H1 (cell line): ENCODE measurements at regions not wholly inside any gene's neighbourhood (a gene's known extent, or its start where the extent isn't known, plus 50 kb on each side); places are given as distances from the start of the nearest gene placed in this dataset.

Source experiments
- CTCF ChIA-PET: fragments of 300-600 bp; sonication (Branson Sonifier 250); formaldehyde crosslinking; loops from one replicate; lab custom pipeline; 2021; ENCODE audit not compliant: partially characterized antibody; lab: Charles Lee
- POLR2A ChIA-PET: fragments of 300-600 bp; sonication (Branson Sonifier 250); formaldehyde crosslinking; loops from one replicate; lab custom pipeline; 2021; ENCODE audit warnings: inconsistent platforms; ENCODE audit not compliant: partially characterized antibody; lab: Charles Lee
- DNase-seq, 2 experiments: peaks; one replicate each; pipeline versions ENCODE4 v3.0.0 to v3.0.0-alpha.2; 2010 to 2022; ENCODE audit warnings: low spot score in 2 of 2, low read depth in 1 of 2, mixed read lengths in 1 of 2
- FAIRE-seq: peaks from 2 replicates; lab custom pipeline; 2011; peaks lifted over from hg19 to GRCh38; lab: Jason Lieb, UNC
- H2AFZ ChIP-seq: 2 replicates; pipeline ENCODE4 v1.8.1; 2012; ENCODE audit warnings: low read length, inconsistent platforms
- H2AK5ac ChIP-seq: 2 replicates; pipeline ENCODE4 v1.6.1; 2013; ENCODE audit warnings: low read depth, low read length
- H2BK120ac ChIP-seq: replicated peaks from 2 replicates; pipeline ENCODE3; 2013; ENCODE audit warnings: low read depth, low read length, inconsistent platforms
- H2BK12ac ChIP-seq: 2 replicates; pipeline ENCODE4 v1.6.1; 2013; ENCODE audit warnings: low read depth, low read length
- H2BK15ac ChIP-seq: 2 replicates; pipeline ENCODE4 v1.6.1; 2013; ENCODE audit warnings: low read length
- H2BK20ac ChIP-seq: 2 replicates; pipeline ENCODE4 v1.6.1; 2013; ENCODE audit warnings: low read length
- H2BK5ac ChIP-seq: 2 replicates; pipeline ENCODE4 v1.6.1; 2013; ENCODE audit warnings: low read depth, low read length
- H3K14ac ChIP-seq: 2 replicates; pipeline ENCODE4 v1.6.1; 2013; ENCODE audit warnings: inconsistent platforms; ENCODE audit not compliant: insufficient read length
- H3K18ac ChIP-seq: 2 replicates; pipeline ENCODE4 v1.6.1; 2013; ENCODE audit warnings: low read length; ENCODE audit errors: extremely low read depth
- H3K23ac ChIP-seq: 2 replicates; pipeline ENCODE4 v1.6.1; 2013; ENCODE audit warnings: inconsistent platforms; ENCODE audit not compliant: insufficient read length
- H3K23me2 ChIP-seq: 2 replicates; pipeline ENCODE4 v1.6.1; 2013; ENCODE audit warnings: low read depth, low read length
- H3K27ac ChIP-seq: 2 replicates; pipeline ENCODE4 v1.6.1; 2011; ENCODE audit warnings: low read depth, low read length, inconsistent platforms
- H3K27me3 ChIP-seq, 4 experiments: replicated peaks in 1 of 4; 1 replicate in 1 of 4; 2 replicates in 3 of 4; pipeline versions ENCODE4 v1.6.1 to v1.8.1; 2011 to 2013; ENCODE audit warnings: low read length in 3 of 4, mild to moderate bottlenecking in 3 of 4, inconsistent platforms in 2 of 4, mixed read lengths in 2 of 4, moderate library complexity in 1 of 4; ENCODE audit not compliant: control insufficient read depth in 3 of 4, insufficient read depth in 3 of 4; ENCODE audit errors: extremely low read depth in 1 of 4
- H3K36me3 ChIP-seq, 4 experiments: 2 replicates each; pipeline versions ENCODE4 v1.6.1 to v1.8.1; 2011 to 2013; ENCODE audit warnings: mild to moderate bottlenecking in 4 of 4, low read length in 3 of 4, moderate library complexity in 2 of 4, control low read depth in 1 of 4, inconsistent platforms in 1 of 4; ENCODE audit not compliant: insufficient read depth in 4 of 4, control insufficient read depth in 2 of 4
- H3K4ac ChIP-seq: replicated peaks from 2 replicates; pipeline ENCODE3; 2013; ENCODE audit warnings: low read length, low read depth, mixed read lengths, inconsistent platforms; ENCODE audit not compliant: insufficient read length
- H3K4me1 ChIP-seq, 4 experiments: replicated peaks in 1 of 4; 1 replicate in 1 of 4; 2 replicates in 3 of 4; pipeline versions ENCODE4 v1.6.1 to v1.8.1; 2011 to 2013; ENCODE audit warnings: low read length in 3 of 4, inconsistent platforms in 2 of 4, mixed read lengths in 1 of 4; ENCODE audit not compliant: insufficient read depth in 4 of 4, control insufficient read depth in 3 of 4
- H3K4me2 ChIP-seq, 2 experiments: 2 replicates each; pipeline versions ENCODE4 v1.6.1 to v1.8.1; 2011 to 2013; ENCODE audit warnings: low read depth in 2 of 2, low read length in 2 of 2, control low read depth in 1 of 2, inconsistent platforms in 1 of 2, mild to moderate bottlenecking in 1 of 2; ENCODE audit not compliant: insufficient read depth in 1 of 2
- H3K4me3 ChIP-seq, 4 experiments: fragments of 200-600, 300-600 bp in 1 of 4; sonication (generic), shearing (Covaris generic), sonication (Bioruptor Twin) in 1 of 4; 2 replicates each; pipeline versions ENCODE4 v1.5.1 to v1.8.1; 2011 to 2016; ENCODE audit warnings: low read length in 4 of 4, low read depth in 3 of 4, control low read depth in 2 of 4, inconsistent platforms in 2 of 4, mild to moderate bottlenecking in 2 of 4, mixed read lengths in 1 of 4, moderate library complexity in 1 of 4; ENCODE audit not compliant: insufficient read depth in 2 of 4; ENCODE audit errors: extremely low read depth in 1 of 4
- H3K56ac ChIP-seq: replicated peaks from 2 replicates; pipeline ENCODE3; 2013; ENCODE audit warnings: low read depth, mild to moderate bottlenecking, mixed read lengths, low read length, inconsistent platforms; ENCODE audit not compliant: insufficient read length
- H3K79me1 ChIP-seq: 2 replicates; pipeline ENCODE4 v1.6.1; 2013; ENCODE audit warnings: low read depth, low read length, control low read depth
- H3K79me2 ChIP-seq, 2 experiments: 2 replicates each; pipeline versions ENCODE4 v1.6.1 to v1.8.1; 2012 to 2013; ENCODE audit warnings: low read length in 2 of 2, mild to moderate bottlenecking in 2 of 2, inconsistent platforms in 1 of 2; ENCODE audit not compliant: insufficient read depth in 2 of 2, control insufficient read depth in 1 of 2
- H3K9ac ChIP-seq, 4 experiments: replicated peaks in 1 of 4; 1 replicate in 1 of 4; 2 replicates in 3 of 4; pipeline versions ENCODE4 v1.6.1 to v1.8.1; 2011 to 2013; ENCODE audit warnings: low read depth in 3 of 4, low read length in 3 of 4, control low read depth in 2 of 4, mild to moderate bottlenecking in 2 of 4, moderate library complexity in 2 of 4, inconsistent platforms in 1 of 4; ENCODE audit errors: extremely low read depth in 1 of 4
- H3K9me3 ChIP-seq, 2 experiments: 2 replicates each; pipeline versions ENCODE4 v1.6.1 to v1.8.1; 2012 to 2013; ENCODE audit warnings: mild to moderate bottlenecking in 2 of 2, moderate library complexity in 2 of 2, control low read depth in 1 of 2, inconsistent platforms in 1 of 2, low read depth in 1 of 2, low read length in 1 of 2, mixed read lengths in 1 of 2; ENCODE audit not compliant: insufficient read depth in 2 of 2
- H4K20me1 ChIP-seq, 2 experiments: replicated peaks in 1 of 2; 2 replicates each; pipeline versions ENCODE3 to v1.8.1; 2011 to 2013; ENCODE audit warnings: inconsistent platforms in 2 of 2, low read length in 2 of 2, mild to moderate bottlenecking in 1 of 2; ENCODE audit not compliant: insufficient read depth in 2 of 2, control insufficient read depth in 1 of 2
- H4K5ac ChIP-seq: 2 replicates; pipeline ENCODE4 v1.6.1; 2013; ENCODE audit warnings: low read length, low read depth, mixed read lengths, inconsistent platforms; ENCODE audit not compliant: insufficient read length
- H4K8ac ChIP-seq: 2 replicates; pipeline ENCODE4 v1.8.0; 2013; ENCODE audit warnings: mild to moderate bottlenecking, moderate library complexity, low read length, inconsistent platforms; ENCODE audit not compliant: insufficient read depth; ENCODE audit errors: extremely low read depth
- H4K91ac ChIP-seq: replicated peaks from 2 replicates; pipeline ENCODE3; 2013; ENCODE audit warnings: low read length, mixed read lengths, inconsistent platforms; ENCODE audit not compliant: insufficient read length
- CREB1 ChIP-seq: IDR thresholded peaks from 2 replicates; pipeline ENCODE4 v1.6.1; 2012; ENCODE audit warnings: inconsistent platforms
- EP300 ChIP-seq, 2 experiments: IDR thresholded peaks; 1 replicate in 1 of 2; 2 replicates in 1 of 2; pipeline ENCODE4 v1.6.1; 2011 to 2012; ENCODE audit warnings: low read depth in 2 of 2, low read length in 2 of 2, mild to moderate bottlenecking in 2 of 2, borderline replicate concordance in 1 of 2, inconsistent platforms in 1 of 2, moderate library complexity in 1 of 2
- FOSL1 ChIP-seq: IDR thresholded peaks from 2 replicates; pipeline ENCODE4 v1.6.1; 2011; ENCODE audit warnings: mild to moderate bottlenecking, low read depth, low read length, moderate library complexity; ENCODE audit not compliant: insufficient read depth
- KDM1A ChIP-seq: fragments of 200-600, 300-600 bp; sonication (generic); IDR thresholded peaks from 2 replicates; pipeline ENCODE4 v1.7.1; 2016; ENCODE audit warnings: mild to moderate bottlenecking, low read length, borderline replicate concordance
- NANOG ChIP-seq: IDR thresholded peaks from 2 replicates; pipeline ENCODE4 v1.6.1; 2011; ENCODE audit warnings: low read length, low read depth, mild to moderate bottlenecking, inconsistent platforms; ENCODE audit not compliant: insufficient read depth, poor library complexity, severe bottlenecking
- RAD21 ChIP-seq, 2 experiments: IDR thresholded peaks in 1 of 2; conservative IDR thresholded peaks in 1 of 2; 2 replicates each; pipeline ENCODE4 v1.6.1; 2011; ENCODE audit warnings: low read depth in 2 of 2, low read length in 2 of 2, improper control_type of control experiment in 1 of 2, inconsistent platforms in 1 of 2, mild to moderate bottlenecking in 1 of 2, moderate library complexity in 1 of 2
- RFX5 ChIP-seq: IDR thresholded peaks from 2 replicates; pipeline ENCODE4 v1.6.1; 2011; ENCODE audit warnings: low read depth, low read length, improper control_type of control experiment, borderline replicate concordance
- SP2 ChIP-seq: IDR thresholded peaks from 2 replicates; pipeline ENCODE4 v1.6.1; 2012; ENCODE audit warnings: mild to moderate bottlenecking, low read length, inconsistent platforms
- TCF12 ChIP-seq: IDR thresholded peaks from 2 replicates; pipeline ENCODE4 v1.6.1; 2011; ENCODE audit warnings: low read depth, mild to moderate bottlenecking, low read length
- TEAD4 ChIP-seq: IDR thresholded peaks from 2 replicates; pipeline ENCODE4 v1.6.1; 2012; ENCODE audit warnings: low read depth, low read length, inconsistent platforms, mixed read lengths
- YY1 ChIP-seq: IDR thresholded peaks from 2 replicates; pipeline ENCODE4 v1.6.1; 2011; ENCODE audit warnings: low read depth, mild to moderate bottlenecking, low read length
- WGBS, 2 experiments: shearing (Covaris generic) in 1 of 2; methylation state at CpG; one replicate each; pipeline versions ENCODE4 v1.1.6 to v1.1.7; 2013 to 2015; ENCODE audit warnings: low lambda C conversion rate in 2 of 2, mixed read lengths in 2 of 2, inconsistent platforms in 1 of 2, low coverage in 1 of 2, missing lambda C conversion rate in 1 of 2; ENCODE audit not compliant: insufficient replicate concordance in 2 of 2, insufficient coverage in 1 of 2, insufficient read length in 1 of 2; ENCODE audit errors: extremely low coverage in 1 of 2, missing lambda C conversion rate in 1 of 2; 5-methylcytosine and 5-hydroxymethylcytosine counted together
- TF ChIP-seq, protein P1 (sequence below): IDR thresholded peaks from 2 replicates; pipeline ENCODE4 v1.6.1; 2012; ENCODE audit warnings: inconsistent platforms

DNA sequence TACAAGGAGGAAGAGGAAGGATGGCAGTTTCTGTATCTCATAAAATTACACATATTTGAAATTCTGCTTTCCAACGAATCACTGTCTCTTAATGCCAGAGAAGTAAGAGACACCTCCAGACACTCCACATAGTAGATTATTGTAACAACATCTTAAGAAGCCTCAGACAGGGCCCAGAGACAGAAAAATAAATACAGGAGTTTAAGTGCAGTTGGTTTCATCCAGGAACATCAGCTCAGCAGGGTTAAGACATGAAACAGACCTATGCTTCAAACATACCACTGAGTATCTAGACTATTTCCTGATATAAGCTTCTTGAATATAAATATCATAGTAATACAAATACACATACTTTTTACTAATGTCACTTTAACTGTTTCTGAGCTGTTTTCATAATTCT, 290.3 kb downstream of the ADAMTS20 start:
- Histone ChIP-seq H4K20me1 (no peaks in the 10 kb centered on the region), H4K5ac (no peak overlapping the region), H3K4me3 (no peak overlapping the region), H3K4ac (no peak overlapping the region), H3K27me3 (no peaks in the 10 kb centered on the region), H3K4me2 (no peak overlapping the region), H2BK5ac (no peak overlapping the region), H3K4me1 (no peaks in the 10 kb centered on the region), H3K79me1 (no peaks in the 10 kb centered on the region), H2AFZ (no peak overlapping the region), H3K18ac (no peak overlapping the region), H3K36me3 (no peaks in the 10 kb centered on the region), H3K9me3 (peaks cover 0 to 2% of the 10 kb centered on the region in 2 experiments; a peak in 1 of 4 replicates), H3K9ac (no peak overlapping the region), H3K79me2 (no peaks in the 10 kb centered on the region), H3K23me2 (no peaks in the 10 kb centered on the region), H3K56ac (no peak overlapping the region), H4K91ac (no peak overlapping the region), H3K14ac (no peak overlapping the region), H2BK120ac (no peak overlapping the region), H3K27ac (no peak overlapping the region), H2BK20ac (no peak overlapping the region), H2BK15ac (no peak overlapping the region), H2AK5ac (no peak overlapping the region), H4K8ac (no peak overlapping the region), H2BK12ac (no peak overlapping the region), H3K23ac (no peak overlapping the region)
- no peak for DNase-seq
- FAIRE-seq, result no peak
- CTCF ChIA-PET, result interaction anchor here (0.6 kb wide), 1 partner anchor 9 kb away, joined by 3 read pairs; no protein-coding TSS in a partner anchor
- 83% methylated on average over 1 of the region's 1 CpG; no CpG with 5 or more reads in 1 of the 2 experiments for WGBS, 2 experiments
- POLR2A ChIA-PET, result interaction anchor here (0.8 kb wide), 1 partner anchor 9 kb away, joined by 3 read pairs; no protein-coding TSS in a partner anchor
- TF ChIP-seq YY1 (no peak), KDM1A (no peak), TCF12 (no peak), FOSL1 (no peak), CREB1 (no peak), NANOG (no peak), SP2 (no peak), EP300 (IDR thresholded peaks at IDR 0.05; ENCODE audit: borderline replicate concordance in 1 of 2, low read depth in 2 of 2, low read length in 2 of 2) (no peak), RAD21 (IDR thresholded peaks at IDR 0.05 in 1 of 2, conservative IDR thresholded peaks at IDR 0.05 in 1 of 2; ENCODE audit: low read depth in 2 of 2, low read length in 2 of 2) (no peak), TEAD4 (no peak), RFX5 (no peak)
- TF ChIP-seq, protein P1, sequence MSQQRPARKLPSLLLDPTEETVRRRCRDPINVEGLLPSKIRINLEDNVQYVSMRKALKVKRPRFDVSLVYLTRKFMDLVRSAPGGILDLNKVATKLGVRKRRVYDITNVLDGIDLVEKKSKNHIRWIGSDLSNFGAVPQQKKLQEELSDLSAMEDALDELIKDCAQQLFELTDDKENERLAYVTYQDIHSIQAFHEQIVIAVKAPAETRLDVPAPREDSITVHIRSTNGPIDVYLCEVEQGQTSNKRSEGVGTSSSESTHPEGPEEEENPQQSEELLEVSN, result no peak
